GM12892 (cell line): ENCODE measurements at regions not wholly inside any gene's neighbourhood (a gene's known extent, or its start where the extent isn't known, plus 50 kb on each side); places are given as distances from the start of the nearest gene placed in this dataset.

ENCODE experiments used
- DNase-seq: peaks from one replicate; pipeline ENCODE4 v3.0.0; 2011; ENCODE audit not compliant: insufficient read length
- FAIRE-seq: peaks from 2 replicates; lab custom pipeline; 2011; peaks lifted over from hg19 to GRCh38; lab: Jason Lieb, UNC
- POLR2A ChIP-seq: IDR thresholded peaks from 2 replicates; pipeline ENCODE4 v1.6.1; 2011; ENCODE audit warnings: low read depth, low read length, control low read depth
- POLR2AphosphoS5 ChIP-seq: IDR thresholded peaks from 2 replicates; pipeline ENCODE4 v1.6.1; 2011; ENCODE audit warnings: low read depth, low read length, control low read depth
- TAF1 ChIP-seq: IDR thresholded peaks from 2 replicates; pipeline ENCODE4 v1.6.1; 2011; ENCODE audit warnings: low read depth, mild to moderate bottlenecking, control low read depth, low read length, borderline replicate concordance

GRCh38 chr2:228630786-228631185, 449.3 kb upstream of the SPHKAP start:
- no peak for DNase-seq
- FAIRE-seq, result no peak
- TF ChIP-seq TAF1 (no peak), POLR2A (no peak), POLR2AphosphoS5 (no peak)

GRCh38 chr2:228629251-228629650, 447.8 kb upstream of the SPHKAP start:
- FAIRE-seq, result no peak
- no peak for DNase-seq
- TF ChIP-seq POLR2AphosphoS5 (no peak), TAF1 (no peak), POLR2A (no peak)

GRCh38 chr2:228628682-228629081, 447.2 kb upstream of the SPHKAP start:
- TF ChIP-seq TAF1, result no peak
- TF ChIP-seq POLR2AphosphoS5, result no peak
- no peak for TF ChIP-seq POLR2A
- DNase-seq (no peak), FAIRE-seq (no peak)

- TF ChIP-seq TAF1 (no peak), POLR2AphosphoS5 (no peak), POLR2A (no peak)
- DNase-seq (no peak), FAIRE-seq (no peak)
These were observed 446.0 kb upstream of the SPHKAP start for GRCh38 chr2:228627510-228627909.

GRCh38 chr2:228625481-228625880, 444.0 kb upstream of the SPHKAP start:
- no peak for FAIRE-seq
- DNase-seq, result no peak
- TF ChIP-seq POLR2A (no peak), POLR2AphosphoS5 (no peak), TAF1 (no peak)

- FAIRE-seq (no peak), DNase-seq (no peak)
- TF ChIP-seq POLR2A, result no peak
- no peak for TF ChIP-seq TAF1
- TF ChIP-seq POLR2AphosphoS5, result no peak
These were observed 443.2 kb upstream of the SPHKAP start for GRCh38 chr2:228624733-228625132.

- DNase-seq (no peak), FAIRE-seq (peak; percentile 60)
- no peak for TF ChIP-seq TAF1
- no peak for TF ChIP-seq POLR2A
- TF ChIP-seq POLR2AphosphoS5, result no peak
These were observed 434.0 kb upstream of the SPHKAP start for GRCh38 chr2:228615496-228615895.

- TF ChIP-seq POLR2A (no peak), TAF1 (no peak), POLR2AphosphoS5 (no peak)
- FAIRE-seq, result no peak
- DNase-seq, result no peak
These were observed 433.3 kb upstream of the SPHKAP start for GRCh38 chr2:228614741-228615140.

- DNase-seq (no peak), FAIRE-seq (peak; percentile 75)
- no peak for TF ChIP-seq POLR2AphosphoS5
- no peak for TF ChIP-seq POLR2A
- TF ChIP-seq TAF1, result no peak
These were observed 431.8 kb upstream of the SPHKAP start for GRCh38 chr2:228613133-228613850.

- FAIRE-seq (no peak), DNase-seq (no peak)
- TF ChIP-seq POLR2A (no peak), POLR2AphosphoS5 (no peak), TAF1 (no peak)
These were observed 429.7 kb upstream of the SPHKAP start for GRCh38 chr2:228611171-228611570.

- TF ChIP-seq POLR2A (no peak), POLR2AphosphoS5 (no peak), TAF1 (no peak)
- FAIRE-seq (no peak), DNase-seq (no peak)
These were observed 420.8 kb upstream of the SPHKAP start for GRCh38 chr2:228602288-228602687.

GRCh38 chr2:228600265-228600664, 418.8 kb upstream of the SPHKAP start:
- DNase-seq, result no peak
- no peak for TF ChIP-seq POLR2A
- no peak for TF ChIP-seq TAF1
- no peak for TF ChIP-seq POLR2AphosphoS5
- no peak for FAIRE-seq

- FAIRE-seq (no peak), DNase-seq (no peak)
- no peak for TF ChIP-seq POLR2A
- TF ChIP-seq TAF1, result no peak
- no peak for TF ChIP-seq POLR2AphosphoS5
These were observed 418.3 kb upstream of the SPHKAP start for GRCh38 chr2:228599781-228600180.

- TF ChIP-seq TAF1, result no peak
- TF ChIP-seq POLR2A, result no peak
- TF ChIP-seq POLR2AphosphoS5, result no peak
- no peak for DNase-seq
- no peak for FAIRE-seq
These were observed 417.8 kb upstream of the SPHKAP start for GRCh38 chr2:228599297-228599696.
